Tibial nerve (tissue), 4 donors: ENCODE measurements at regions not wholly inside any gene's neighbourhood (a gene's known extent, or its start where the extent isn't known, plus 50 kb on each side); places are given as distances from the start of the nearest gene placed in this dataset.

Source experiments
- DNase-seq, 2 donors: peaks; one replicate each; pipeline ENCODE4 v3.0.0-alpha.2; 2019; ENCODE audit warnings: low spot score in 2 of 2
- H3K27ac ChIP-seq, 4 donors: fragments of 200-600 bp; sonication (generic) in 3 of 4; one replicate each; pipeline ENCODE4 v1.5.1; 2017 to 2019; ENCODE audit warnings: mild to moderate bottlenecking in 1 of 4
- H3K27me3 ChIP-seq, 2 donors: fragments of 200-600 bp; sonication (generic) in 1 of 2; one replicate each; pipeline versions ENCODE4 v1.5.1 to v1.6.0; 2017 to 2019
- H3K36me3 ChIP-seq, 3 donors: fragments of 200-600 bp; sonication (generic); one replicate each; pipeline ENCODE4 v1.5.1; 2018 to 2019
- H3K4me1 ChIP-seq, 4 donors: fragments of 200-600 bp; sonication (generic) in 3 of 4; one replicate each; pipeline ENCODE4 v1.5.1; 2017 to 2019
- H3K4me3 ChIP-seq, 4 donors: fragments of 200-600 bp; sonication (generic) in 3 of 4; one replicate each; pipeline ENCODE4 v1.5.1; 2017 to 2019; ENCODE audit warnings: mild to moderate bottlenecking in 1 of 4, moderate library complexity in 1 of 4
- H3K9me3 ChIP-seq, 4 donors: fragments of 200-600 bp; sonication (generic) in 3 of 4; one replicate each; pipeline ENCODE4 v1.5.1; 2017 to 2019
- CTCF ChIP-seq, 5 experiments: fragments of 200-600 bp in 3 of 5; fragments of 450-650 bp in 2 of 5; sonication (generic) in 3 of 5; IDR thresholded peaks; one replicate each; pipeline ENCODE4 v1.5.1; 2016 to 2019; ENCODE audit warnings: antibody characterized with exemption in 5 of 5, mild to moderate bottlenecking in 3 of 5, moderate library complexity in 2 of 5
- EP300 ChIP-seq, 2 donors: sonication (generic); formaldehyde crosslinking; IDR thresholded peaks; one replicate each; pipeline ENCODE4 v1.6.1; 2017; ENCODE audit warnings: antibody characterized with exemption in 2 of 2, mild to moderate bottlenecking in 1 of 2
- POLR2A ChIP-seq, 2 donors: fragments of 450-650 bp; IDR thresholded peaks; one replicate each; pipeline ENCODE4 v1.6.1; 2017; ENCODE audit warnings: antibody characterized with exemption in 2 of 2, mild to moderate bottlenecking in 2 of 2, moderate library complexity in 2 of 2
- WGBS, 2 donors: methylation state at CpG; one replicate each; pipeline ENCODE4 v1.1.5; 2018; 5-methylcytosine and 5-hydroxymethylcytosine counted together

- H3K9me3 ChIP-seq = no peaks in the 10 kb centered on the region
- TF ChIP-seq CTCF (IDR thresholded peaks at IDR 0.05) = no peak
- TF ChIP-seq EP300 (IDR thresholded peaks at IDR 0.05) = no peak
- TF ChIP-seq POLR2A (IDR thresholded peaks at IDR 0.05) = no peak
- no peak for DNase-seq
- 80 to 93% methylated on average over 3 of the region's 3 CpGs for WGBS, 2 donors
- H3K4me1 ChIP-seq = no peaks in the 10 kb centered on the region
- H3K36me3 ChIP-seq = no peaks in the 10 kb centered on the region
- no peaks in the 10 kb centered on the region for H3K27me3 ChIP-seq
- no peak overlapping the region for H3K4me3 ChIP-seq
- no peak overlapping the region for H3K27ac ChIP-seq
These were observed 138.6 kb upstream of the MDM1 start for GRCh38 chr12:68470664-68471328.

- H3K36me3 ChIP-seq = no peaks in the 10 kb centered on the region
- H3K27ac ChIP-seq = no peak overlapping the region
- H3K4me1 ChIP-seq = peaks cover 0 to 7% (median 0%) of the 10 kb centered on the region in 4 donors
- no peak for DNase-seq
- WGBS, 2 donors = 92 to 93% methylated on average over 5 of the region's 5 CpGs
- no peaks in the 10 kb centered on the region for H3K9me3 ChIP-seq
- TF ChIP-seq CTCF (IDR thresholded peaks at IDR 0.05) (no peak), EP300 (IDR thresholded peaks at IDR 0.05) (no peak), POLR2A (IDR thresholded peaks at IDR 0.05) (no peak)
- H3K27me3 ChIP-seq = no peaks in the 10 kb centered on the region
- H3K4me3 ChIP-seq = no peak overlapping the region
These were observed 136.1 kb upstream of the RAP1B start for GRCh38 chr12:68474467-68475204.

GRCh38 chr12:68476794-68477193 lies 133.9 kb upstream of the RAP1B start:
- H3K36me3 ChIP-seq = no peaks in the 10 kb centered on the region
- no peak overlapping the region for H3K4me3 ChIP-seq
- 94 to 96% methylated on average over 2 of the region's 2 CpGs for WGBS, 2 donors
- no peaks in the 10 kb centered on the region for H3K9me3 ChIP-seq
- H3K4me1 ChIP-seq = peaks cover 0 to 9% (median 3%) of the 10 kb centered on the region in 4 donors
- no peak for DNase-seq
- no peak overlapping the region for H3K27ac ChIP-seq
- H3K27me3 ChIP-seq = no peaks in the 10 kb centered on the region
- TF ChIP-seq POLR2A (IDR thresholded peaks at IDR 0.05) = no peak

- Histone ChIP-seq H3K4me1 (peaks cover 0 to 9% (median 3%) of the 10 kb centered on the region in 4 donors), H3K9me3 (no peaks in the 10 kb centered on the region), H3K36me3 (no peaks in the 10 kb centered on the region), H3K4me3 (no peak overlapping the region), H3K27me3 (no peaks in the 10 kb centered on the region), H3K27ac (no peak overlapping the region)
- TF ChIP-seq POLR2A (IDR thresholded peaks at IDR 0.05) (no peak), CTCF (IDR thresholded peaks at IDR 0.05) (no peak), EP300 (IDR thresholded peaks at IDR 0.05) (no peak)
- 90 to 94% methylated on average over 3 of the region's 3 CpGs for WGBS, 2 donors
- DNase-seq = no peak
These were observed 133.4 kb upstream of the RAP1B start for GRCh38 chr12:68477261-68477772.

- Histone ChIP-seq H3K4me3 (no peak overlapping the region), H3K36me3 (no peaks in the 10 kb centered on the region), H3K4me1 (peaks cover 0 to 9% (median 3%) of the 10 kb centered on the region in 4 donors), H3K27me3 (no peaks in the 10 kb centered on the region), H3K9me3 (no peaks in the 10 kb centered on the region), H3K27ac (no peak overlapping the region)
- TF ChIP-seq CTCF (IDR thresholded peaks at IDR 0.05) = no peak
- no peak for TF ChIP-seq EP300 (IDR thresholded peaks at IDR 0.05)
- no peak for TF ChIP-seq POLR2A (IDR thresholded peaks at IDR 0.05)
- no peak for DNase-seq
- 92 to 95% methylated on average over 5 of the region's 5 CpGs for WGBS, 2 donors
These were observed 132.8 kb upstream of the RAP1B start for GRCh38 chr12:68477906-68478305.
